GM21576 (cell line): ENCODE measurements at regions not wholly inside any gene's neighbourhood (a gene's known extent, or its start where the extent isn't known, plus 50 kb on each side); places are given as distances from the start of the nearest gene placed in this dataset.

Source experiments
- ATAC-seq: cut with Tn5 transposase; IDR thresholded peaks from one replicate; pipeline ENCODE4 v1.9.1; 2021; ENCODE audit warnings: mild to moderate bottlenecking, moderate library complexity; ENCODE audit not compliant: unreplicated experiment

DNA sequence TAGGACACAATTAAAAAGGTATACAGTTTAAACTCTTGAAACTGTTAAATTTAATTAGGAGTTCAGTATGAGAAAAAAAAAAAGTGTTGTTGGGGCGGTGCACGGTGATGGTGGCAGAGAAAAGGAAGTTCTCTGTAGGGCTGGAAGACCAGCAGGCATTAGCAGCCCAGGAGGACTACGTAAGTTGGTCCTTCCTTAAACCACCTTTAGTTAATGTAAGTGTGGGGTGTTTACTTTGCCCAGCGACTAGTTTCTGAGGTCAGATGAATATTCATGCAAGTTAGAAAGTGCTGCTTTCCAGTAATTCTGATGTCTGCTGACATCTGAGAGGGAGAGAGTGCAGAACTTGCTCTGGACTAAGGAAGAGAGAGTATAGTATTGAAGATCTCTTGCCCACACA is 54.9 kb downstream of the NKX2-1 start:
- ATAC-seq: no peak

DNA sequence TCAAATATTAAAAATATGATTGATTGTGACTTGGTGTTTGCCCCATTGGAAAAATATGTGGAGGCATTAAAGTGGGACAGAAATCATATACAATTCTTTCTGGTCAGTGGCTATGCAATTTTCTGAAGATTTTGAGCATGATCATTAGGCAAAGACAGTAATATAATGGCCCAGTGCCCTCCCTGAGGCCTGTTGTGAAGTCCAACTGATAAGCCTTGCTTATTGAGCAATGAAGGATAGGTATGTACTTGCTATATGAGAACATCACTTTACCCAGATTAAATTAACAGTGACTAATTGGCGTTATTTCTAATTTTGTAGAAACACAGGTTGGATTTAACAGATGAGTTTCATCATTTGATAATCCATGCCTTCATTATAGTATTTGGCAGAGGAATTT is 57.1 kb downstream of the NKX2-1 start:
- no peak for ATAC-seq

DNA sequence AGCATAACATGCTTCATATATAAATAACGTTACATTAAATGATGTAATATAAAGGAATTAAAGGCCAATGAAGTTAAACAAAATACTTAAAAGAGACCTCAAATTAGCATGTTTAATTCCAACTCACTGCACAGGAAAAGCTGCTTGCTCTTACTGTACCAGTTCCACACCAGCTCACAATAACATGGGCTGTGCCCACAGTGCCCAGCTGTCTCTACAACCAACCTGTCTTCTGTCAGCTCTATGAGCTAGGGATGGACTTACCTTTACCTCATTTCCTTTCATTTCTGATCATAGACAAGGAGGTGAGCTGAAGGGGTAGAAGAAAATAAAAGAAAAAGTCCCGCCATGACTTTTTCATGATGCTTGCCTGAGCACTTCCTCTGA is 64.8 kb downstream of the NKX2-1 start:
- no peak for ATAC-seq

DNA sequence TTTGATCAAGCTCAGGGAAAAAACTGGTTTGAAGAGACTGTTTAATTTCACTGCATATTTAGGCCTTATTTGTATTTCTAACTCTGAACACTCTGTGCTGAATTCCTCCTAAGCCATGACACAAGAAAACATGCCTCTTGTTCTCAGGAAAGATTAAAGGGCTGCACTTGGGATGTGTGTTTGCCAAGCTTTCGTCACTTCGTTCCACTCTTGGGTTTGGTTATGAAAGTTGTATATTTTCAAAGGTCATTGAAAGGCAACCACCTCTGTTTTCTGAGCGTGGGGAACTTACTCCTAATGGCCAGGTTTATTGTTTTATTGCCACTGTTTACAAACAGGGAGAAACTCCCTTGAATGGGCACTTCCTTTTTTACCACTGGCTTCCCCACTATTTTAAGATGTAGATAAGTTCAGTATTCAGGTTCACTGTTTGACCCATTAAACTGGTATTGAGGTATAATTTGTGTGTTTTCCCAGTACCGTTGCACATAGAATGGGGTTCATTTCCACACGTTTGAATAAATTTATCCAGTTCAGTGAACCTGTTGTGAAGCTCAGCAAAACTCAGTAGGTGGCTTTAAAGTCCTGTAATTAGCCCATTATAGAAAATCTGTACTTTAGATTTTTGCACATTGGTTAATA is 65.3 kb downstream of the NKX2-1 start:
- no peak for ATAC-seq

DNA sequence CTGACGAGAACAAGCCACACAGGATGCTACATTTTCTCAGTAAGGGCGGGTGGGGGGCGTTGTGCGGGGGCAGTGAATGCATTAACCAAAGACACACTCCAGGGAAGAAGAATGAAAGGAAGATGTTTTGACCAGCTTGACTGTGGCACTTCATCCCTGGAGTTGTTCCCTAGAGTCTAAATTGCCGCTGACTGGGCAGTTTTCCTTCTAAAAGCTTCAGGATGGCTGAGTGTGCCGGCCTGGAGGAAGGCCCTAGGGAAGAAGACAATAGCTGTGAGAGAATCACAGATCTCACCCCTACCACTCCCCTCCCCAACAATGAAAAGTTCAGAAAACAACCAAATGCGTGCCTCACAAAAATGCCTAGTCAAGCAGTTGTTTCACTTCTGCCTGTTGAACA is 67.2 kb downstream of the NKX2-1 start:
- ATAC-seq: no peak

DNA sequence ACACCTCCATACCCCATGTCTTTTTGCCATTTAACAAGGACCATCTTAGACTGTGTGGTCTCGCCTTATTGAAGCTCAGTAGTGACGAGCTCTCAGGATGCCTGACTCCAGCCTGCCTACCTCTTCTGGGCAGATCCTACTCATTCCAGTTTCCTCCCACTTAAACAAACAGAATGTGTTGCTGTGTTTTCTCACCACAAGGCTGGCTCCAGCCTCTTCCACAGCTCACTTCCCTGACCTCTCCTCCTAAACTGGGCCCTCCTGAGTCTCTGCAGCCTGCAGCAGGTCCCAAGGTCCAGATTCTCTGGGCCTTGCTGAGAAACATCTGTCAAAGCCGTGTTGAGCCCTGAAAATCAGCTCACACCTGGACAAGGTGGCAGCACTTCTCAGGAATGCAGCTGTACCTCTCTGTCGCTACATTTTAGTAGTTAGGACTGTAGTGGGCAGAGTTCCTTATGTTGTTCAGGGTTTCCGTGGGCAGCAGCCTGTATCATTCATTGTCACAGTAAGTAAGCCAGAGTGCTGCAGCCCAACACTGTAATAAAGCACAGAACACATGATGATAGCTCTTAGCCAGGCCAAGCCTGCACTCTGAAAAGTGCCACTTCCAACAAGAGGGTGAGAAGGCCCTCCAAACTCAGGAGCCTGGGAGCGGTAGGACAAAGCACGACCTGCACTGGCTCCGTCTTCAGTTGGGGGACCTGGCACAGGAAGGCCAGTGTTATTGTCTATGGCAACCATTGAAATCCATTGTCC is 68.5 kb downstream of the NKX2-1 start:
- ATAC-seq: no peak

DNA sequence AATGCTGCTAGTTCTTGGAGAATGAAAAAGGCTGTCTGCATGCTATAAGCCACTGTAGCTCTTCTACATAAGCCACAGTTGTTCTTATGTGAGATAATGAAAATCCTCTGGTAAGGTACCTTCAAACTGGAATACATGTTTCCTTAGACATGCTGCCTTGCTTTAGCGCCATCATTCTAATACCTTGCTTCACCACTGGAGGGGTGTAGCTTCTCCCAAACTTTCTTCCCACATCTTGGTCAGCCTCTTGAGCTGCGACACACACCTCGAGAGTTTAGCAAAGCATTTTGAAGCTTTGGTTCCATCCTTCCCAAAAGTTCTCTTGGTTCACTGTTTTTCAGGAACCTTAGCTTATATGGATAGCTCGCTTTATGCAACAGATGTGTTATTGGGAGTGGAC is 69.5 kb downstream of the NKX2-1 start:
- ATAC-seq: no peak

DNA sequence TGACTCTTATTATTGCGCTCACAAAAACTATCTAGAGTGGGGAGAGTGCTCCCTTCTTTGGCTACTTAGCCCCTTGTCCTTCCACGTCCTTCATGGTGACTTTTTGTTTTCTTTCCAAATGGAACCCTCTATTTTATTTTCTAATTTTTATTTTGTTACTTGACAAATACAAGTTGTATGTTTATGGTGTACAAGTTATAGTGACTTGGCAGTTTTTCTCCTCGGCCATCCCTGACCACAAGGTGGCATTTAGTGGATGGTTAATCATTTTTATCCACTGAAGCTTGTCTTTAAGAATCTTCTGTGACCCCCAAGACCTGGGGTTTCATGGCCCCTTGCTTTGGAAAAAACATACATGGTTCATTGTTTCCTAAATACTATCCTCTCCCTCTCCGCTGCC is 70.1 kb downstream of the NKX2-1 start:
- ATAC-seq: no peak

DNA sequence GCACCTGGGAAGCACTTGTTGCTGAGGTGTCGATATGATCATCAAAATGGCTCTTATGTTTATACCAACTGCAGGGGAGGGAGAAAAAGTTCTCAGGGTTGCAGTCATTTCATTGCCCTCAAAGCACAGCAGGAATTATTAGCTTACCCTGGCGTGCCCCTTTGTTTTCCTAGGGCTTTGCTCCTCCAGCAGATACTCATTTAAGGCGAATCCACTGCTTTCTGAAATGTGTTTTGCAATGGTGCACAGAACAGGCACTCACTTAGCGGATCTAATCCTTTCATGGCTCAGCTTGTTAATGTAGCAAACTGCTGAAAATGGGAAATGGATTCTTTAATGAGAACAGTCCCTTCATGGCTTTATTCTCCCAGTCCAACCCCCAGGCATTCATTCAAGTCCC is 76.7 kb downstream of the NKX2-1 start:
- ATAC-seq: no peak

DNA sequence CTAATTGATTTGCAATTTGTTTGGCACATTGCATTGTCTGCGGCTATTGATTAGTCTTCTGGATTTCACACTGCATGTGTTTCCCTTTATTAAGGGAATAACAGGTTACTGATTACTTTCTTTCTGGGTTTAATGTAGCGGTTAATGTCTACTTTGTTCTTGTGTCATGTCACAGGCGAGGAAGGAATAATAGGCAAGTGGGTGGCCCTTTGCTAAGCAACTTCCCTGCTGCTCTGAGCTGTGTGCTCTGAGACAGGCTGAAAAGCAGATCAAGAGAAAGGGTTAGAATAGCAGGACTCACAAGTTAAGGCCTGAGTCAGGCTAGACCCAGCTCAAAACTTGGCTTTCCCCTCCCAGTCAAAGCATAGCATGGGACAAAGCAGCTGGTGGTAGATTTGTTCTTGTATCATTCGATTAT is 77.2 kb downstream of the NKX2-1 start:
- no peak for ATAC-seq

DNA sequence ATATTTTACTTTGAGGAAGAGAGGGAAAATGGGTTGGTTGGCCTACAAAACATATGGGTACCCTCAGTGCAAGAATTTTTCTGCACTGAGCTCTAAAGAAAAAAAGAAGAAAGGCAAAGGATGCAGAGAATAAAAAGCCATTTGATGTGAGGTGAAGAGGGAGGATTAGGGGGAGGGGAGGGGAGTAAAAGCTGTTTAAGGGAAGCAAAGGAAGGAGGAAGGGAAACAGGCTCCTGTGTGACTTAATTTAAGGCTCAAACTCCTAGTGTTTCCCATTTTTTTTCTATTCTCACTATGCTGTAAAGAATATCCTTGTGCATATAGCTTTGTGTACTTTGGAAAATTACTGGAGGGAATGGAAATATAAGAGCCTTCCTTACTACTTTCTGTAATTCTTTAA is 78.7 kb downstream of the NKX2-1 start:
- ATAC-seq: no peak

DNA sequence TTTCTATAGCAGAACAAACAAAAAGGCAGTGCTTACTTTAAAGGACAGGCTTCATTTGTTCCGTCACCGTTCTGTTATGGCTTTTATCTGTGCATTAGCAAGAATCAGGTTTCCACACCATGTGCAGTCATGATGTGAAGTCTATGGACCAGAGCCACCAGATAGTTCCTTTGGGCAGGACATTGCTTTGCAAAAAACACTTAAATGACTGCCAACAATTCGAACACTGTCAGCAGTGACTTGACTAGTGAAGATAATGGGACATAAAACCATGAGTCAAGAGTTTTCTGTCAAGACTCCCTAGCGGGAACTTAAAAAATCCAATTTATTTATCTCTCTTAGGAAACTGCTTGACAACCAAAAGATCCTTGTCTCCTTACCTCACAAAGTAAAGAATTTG is 80.3 kb downstream of the NKX2-1 start:
- no peak for ATAC-seq

DNA sequence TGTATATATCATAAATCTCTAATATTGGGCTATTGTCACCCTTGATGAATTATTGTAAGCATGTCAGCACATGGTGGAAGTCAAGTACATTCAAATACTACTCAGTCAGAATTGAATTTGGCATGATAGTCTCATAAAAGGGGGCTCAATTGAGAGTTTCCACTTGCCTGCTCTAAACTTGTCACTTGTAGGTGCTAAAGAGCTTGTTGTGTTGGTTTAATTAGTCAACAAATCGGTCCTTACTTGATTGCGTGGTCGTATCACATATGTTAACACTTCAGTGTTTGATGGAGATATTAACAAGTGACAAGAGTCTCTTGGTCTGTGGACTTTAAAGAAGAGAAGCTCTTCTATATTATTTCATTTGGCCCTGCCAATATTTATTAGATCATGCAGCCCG is 81.1 kb downstream of the NKX2-1 start:
- no peak for ATAC-seq

DNA sequence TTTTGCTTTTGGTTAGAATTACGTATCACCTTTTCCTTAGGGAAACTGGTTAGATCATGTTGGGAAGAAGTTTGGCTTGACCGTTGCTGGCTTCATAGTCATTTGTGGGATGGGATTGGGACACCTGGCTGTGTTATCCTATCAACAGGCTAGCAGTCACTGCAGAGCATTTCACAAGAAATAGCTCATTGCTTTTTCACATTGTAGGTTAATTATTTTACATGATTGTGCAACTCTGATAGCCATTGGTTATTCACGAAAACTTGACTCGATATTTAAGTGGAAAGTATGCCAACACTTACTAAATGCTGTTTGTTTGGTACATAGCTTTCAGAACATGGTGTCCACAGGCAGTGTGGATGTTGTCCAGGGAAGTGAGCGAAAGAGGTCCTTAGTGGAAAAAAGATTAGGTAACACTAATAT is 89.4 kb downstream of the NKX2-1 start:
- no peak for ATAC-seq

DNA sequence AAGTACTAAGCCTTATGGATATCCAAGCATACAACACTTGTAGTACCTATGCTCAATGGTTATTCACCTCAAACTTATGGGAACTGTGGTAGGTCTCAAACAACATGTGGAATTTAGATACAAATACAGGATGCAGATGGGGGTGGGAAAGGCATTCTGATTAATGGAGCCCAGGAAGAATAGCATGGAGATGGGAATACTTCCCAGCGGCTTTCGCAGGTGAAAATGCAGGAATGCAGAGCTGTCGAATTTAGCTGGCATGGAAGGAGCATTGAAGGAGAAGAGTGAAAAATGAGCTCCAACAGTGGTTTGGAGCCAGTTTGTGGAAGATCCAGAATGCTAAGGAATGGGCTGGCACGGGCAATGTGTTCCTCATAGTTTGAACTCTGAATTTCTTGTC is 89.9 kb downstream of the NKX2-1 start:
- ATAC-seq: no peak

DNA sequence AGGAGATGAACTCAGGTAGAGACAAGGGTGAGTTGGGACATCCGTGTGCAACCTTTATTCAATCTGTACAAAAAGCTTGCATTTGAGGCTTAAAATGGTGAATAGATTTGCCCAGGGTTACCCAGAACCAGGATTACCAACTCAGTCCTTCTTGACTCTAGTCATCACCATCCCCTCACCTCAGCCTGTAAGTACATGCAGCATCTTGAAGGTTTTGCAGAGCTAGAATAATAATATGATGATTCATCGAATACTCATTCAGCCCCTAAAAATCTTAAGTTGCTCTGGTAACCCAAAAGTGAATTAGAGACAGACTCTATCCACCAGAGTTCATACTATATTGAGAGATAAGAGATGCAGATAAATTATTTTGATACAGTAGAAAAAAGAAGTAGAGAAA is 90.3 kb downstream of the NKX2-1 start:
- ATAC-seq: no peak

DNA sequence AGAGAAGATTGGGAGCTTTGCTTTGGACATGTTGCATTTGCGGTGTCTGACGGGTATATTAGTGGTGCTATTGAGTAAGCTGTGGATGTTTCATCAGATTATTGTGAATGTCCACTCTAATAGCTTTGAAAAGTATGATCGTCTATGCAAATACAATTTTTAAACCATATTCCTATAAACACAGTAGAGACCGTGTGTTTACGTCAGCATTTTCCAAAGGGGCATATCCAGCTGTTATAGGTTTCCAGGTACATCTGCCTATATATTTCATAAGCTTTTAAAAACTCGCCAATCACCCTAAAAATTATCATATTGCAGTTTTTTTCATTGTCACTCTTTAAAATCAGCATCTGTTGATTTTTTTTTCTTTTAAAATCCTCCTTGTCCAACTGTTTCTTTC is 91.7 kb downstream of the NKX2-1 start:
- ATAC-seq: no peak

DNA sequence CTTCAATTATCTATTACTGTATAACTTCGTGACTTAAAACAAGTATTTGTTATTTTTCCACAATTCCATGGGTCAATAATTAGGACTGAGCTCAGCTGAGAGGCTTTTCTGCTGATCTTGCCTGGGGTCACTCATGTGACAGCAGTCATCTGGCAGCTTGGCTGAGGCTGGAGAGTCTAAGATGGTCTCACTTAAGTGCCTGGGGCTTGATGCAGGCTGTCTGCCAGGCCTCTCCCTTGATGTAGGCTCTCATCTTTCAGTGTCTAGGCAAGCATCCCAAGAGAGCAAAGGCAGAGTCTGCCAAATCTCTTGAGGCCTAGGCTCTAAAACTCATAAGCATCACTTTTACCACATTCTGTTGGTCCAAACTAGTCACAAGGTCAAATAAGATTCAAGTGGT is 93.2 kb downstream of the NKX2-1 start:
- ATAC-seq: no peak

DNA sequence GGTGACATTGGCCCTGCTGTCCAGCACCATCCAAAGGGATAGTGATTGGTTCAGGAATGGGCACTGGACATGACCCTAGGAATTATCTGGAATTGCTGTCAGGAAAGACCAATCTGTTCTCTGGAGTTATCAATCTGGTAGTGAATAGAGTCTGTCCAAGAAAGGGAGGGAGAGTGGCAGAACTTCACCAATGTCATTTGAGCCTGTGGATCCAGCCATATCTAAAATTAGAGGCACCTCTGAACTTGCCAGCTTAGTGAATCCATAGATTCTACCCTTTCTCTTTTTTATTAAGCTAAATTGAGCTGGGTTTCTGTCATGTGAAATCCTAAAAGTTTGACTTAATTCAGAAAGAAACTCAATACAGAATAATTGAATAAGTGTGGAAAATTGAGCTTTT is 93.9 kb downstream of the NKX2-1 start:
- ATAC-seq: no peak

DNA sequence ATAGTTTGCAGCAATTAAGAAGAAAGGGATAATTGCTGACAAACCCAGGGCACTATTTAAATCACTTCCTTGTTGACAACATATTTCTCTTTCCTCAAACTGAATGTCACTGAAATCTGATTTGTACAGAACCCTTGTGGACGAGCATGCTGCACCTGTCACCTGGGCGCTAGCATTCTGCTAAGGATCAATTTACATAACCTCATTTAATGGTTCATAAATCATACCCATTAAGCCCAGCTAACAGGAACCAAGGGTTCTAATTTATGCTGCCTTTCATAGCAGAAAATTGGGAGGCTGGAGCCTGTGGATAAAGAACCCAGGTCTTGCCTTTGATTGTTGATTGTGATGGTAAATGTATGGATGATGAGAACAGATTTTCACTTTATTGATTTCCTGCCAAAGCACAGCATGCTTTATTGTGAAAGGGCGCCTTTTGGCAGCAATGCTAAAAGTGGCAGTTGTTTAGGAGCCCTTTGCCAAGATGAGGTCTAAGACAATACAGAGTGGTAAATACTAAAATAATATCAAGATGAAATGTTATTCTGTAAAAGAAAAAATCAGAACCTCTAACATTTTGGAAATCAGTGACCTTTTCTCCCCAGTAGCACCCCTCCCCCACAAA is 95.4 kb downstream of the NKX2-1 start:
- no peak for ATAC-seq

DNA sequence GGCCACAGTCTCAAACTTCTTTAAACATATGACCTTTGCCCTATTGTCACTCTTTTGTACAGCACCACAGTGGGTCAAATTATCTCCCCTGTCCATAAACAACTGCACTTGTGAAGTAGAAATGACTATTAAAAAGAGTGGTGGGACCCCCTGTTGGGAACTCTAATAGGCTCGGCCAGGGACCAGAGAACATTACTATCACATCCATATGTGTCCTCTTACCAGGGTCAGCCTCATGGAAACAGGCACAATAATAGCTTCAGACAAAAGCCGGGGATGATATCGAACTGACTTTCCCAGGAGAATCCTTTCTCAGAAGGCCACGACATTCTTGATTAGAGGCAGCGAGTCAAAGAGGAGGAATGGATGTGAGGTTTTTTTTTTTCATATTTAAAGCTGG is 96.6 kb downstream of the NKX2-1 start:
- no peak for ATAC-seq

DNA sequence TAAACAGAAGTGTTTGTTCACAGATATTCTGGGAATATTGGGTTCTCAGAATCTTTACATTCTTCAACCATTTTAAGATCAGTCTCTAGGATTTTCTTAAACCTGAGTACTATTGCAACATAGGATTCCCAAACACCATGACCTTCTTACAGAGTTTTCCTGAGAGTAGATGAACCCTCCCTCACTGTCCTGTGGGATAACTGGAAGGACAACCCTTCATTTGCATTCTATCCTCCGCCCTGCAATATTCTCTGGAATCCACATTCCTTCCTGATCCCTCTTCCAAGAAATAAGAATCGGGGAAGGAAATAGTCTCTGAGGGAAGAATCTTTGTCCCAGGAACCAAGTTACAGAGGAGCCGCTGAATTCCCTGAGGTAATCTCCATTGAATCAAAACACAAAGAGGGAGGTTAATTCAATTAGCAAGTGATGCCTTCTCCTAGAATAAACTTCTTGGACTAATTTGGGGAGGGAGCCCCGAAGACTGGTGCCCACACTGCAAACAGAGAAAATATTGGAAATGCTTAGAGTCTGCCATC is 99.8 kb upstream of the MBIP start:
- no peak for ATAC-seq
